ENCODE measurements at regions not wholly inside any gene's neighbourhood (a gene's known extent, or its start where the extent isn't known, plus 50 kb on each side); places are given as distances from the start of the nearest gene placed in this dataset.

DNA sequence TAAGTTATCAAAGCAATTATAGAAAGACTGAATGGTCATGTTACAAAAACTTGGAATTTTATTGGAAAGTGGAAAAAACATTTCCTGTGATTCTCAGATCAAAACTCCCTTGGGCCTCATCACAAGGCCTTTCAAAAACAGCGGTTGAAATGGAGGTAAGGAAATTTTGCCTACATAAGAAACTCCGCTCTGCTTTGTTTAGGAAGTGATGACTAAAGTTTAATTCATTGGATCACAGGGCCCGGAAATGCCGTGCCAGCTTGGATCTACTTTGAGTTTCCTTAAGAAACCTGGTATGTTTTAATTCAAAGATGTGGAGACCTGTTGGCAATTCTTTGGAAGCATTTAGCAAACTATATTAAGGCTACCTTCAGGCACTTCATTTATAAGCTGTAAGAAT lies 143.9 kb upstream of the MME start:
- TF ChIP-seq, protein P1, sequence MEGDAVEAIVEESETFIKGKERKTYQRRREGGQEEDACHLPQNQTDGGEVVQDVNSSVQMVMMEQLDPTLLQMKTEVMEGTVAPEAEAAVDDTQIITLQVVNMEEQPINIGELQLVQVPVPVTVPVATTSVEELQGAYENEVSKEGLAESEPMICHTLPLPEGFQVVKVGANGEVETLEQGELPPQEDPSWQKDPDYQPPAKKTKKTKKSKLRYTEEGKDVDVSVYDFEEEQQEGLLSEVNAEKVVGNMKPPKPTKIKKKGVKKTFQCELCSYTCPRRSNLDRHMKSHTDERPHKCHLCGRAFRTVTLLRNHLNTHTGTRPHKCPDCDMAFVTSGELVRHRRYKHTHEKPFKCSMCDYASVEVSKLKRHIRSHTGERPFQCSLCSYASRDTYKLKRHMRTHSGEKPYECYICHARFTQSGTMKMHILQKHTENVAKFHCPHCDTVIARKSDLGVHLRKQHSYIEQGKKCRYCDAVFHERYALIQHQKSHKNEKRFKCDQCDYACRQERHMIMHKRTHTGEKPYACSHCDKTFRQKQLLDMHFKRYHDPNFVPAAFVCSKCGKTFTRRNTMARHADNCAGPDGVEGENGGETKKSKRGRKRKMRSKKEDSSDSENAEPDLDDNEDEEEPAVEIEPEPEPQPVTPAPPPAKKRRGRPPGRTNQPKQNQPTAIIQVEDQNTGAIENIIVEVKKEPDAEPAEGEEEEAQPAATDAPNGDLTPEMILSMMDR (IDR thresholded peaks at IDR 0.05; ENCODE audit: control extremely low read depth, extremely low read depth, low read depth, missing control alignments), result no peak
- ChIA-PET CTCF (no interaction called here), POLR2A (no interaction called here)
- no peak for DNase-seq (ENCODE audit: extremely low spot score)

DNA sequence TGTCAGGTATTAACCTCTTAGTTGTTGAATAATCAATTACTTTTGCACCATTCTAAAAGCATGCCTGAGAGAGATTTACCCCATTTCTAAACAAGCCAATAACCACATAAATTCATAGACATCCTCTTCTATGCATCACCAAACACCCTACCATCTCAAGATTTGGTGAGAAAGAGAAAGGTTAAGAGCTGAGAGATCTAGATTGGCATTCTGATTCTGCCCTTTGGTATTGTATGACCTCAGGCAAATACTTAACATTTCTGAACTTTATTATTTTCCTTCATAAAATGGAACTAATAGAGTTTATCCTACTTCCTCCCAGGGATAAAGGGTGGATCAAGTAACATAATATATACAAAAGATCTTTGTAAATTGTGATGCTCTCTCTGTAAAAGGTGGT lies 146.5 kb upstream of the MME start:
- ChIA-PET POLR2A (no interaction called here), CTCF (interaction anchor here (0.6 kb wide), 1 partner anchor 17 kb away, joined by 3 read pairs; no protein-coding TSS in a partner anchor)
- DNase-seq (ENCODE audit: extremely low spot score), result no peak
- TF ChIP-seq, protein P1 (IDR thresholded peaks at IDR 0.05; ENCODE audit: control extremely low read depth, extremely low read depth, low read depth, missing control alignments), result no peak

DNA sequence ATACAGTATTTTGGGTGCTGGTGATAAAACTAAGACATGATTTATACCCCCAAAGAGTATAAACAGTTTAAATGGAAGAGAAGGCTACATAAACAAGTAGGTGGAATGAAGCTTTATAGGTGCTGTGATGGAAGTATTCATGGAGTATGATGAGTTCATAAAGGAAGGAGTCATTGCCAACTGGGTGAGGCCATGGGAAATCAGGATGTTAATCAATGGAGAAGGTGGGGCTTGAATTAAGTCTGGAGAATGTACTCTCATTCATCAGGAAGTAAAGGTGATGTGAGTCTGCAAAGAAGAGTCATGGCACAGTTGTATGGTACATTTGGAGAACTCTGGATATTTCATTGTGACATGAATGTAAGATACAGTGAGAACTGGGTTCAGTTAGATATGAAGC lies 147.5 kb upstream of the MME start:
- POLR2A ChIA-PET, result no interaction called here
- TF ChIP-seq, protein P1 (IDR thresholded peaks at IDR 0.05; ENCODE audit: control extremely low read depth, extremely low read depth, low read depth, missing control alignments), result no peak
- CTCF ChIA-PET, result no interaction called here
- no peak for DNase-seq (ENCODE audit: extremely low spot score)

DNA sequence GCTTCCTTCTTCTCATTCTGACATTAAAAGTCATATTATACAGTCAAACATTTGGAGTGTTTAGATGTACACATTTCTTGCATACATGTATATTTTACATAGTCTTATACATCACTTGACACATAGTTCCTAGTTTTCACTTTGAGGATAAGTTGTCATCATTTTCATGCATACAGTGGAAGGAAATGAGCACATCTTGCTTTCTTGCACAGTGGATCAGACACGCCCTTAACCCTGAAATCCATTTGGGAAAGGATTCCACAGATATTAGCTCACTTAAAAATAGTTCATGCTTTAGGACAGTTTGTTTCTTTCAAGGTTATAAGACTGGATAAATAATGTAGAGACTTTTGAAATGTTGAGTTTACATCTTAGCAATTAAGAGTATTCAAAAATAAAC lies 148.6 kb upstream of the MME start:
- POLR2A ChIA-PET, result no interaction called here
- CTCF ChIA-PET, result interaction anchor here (1.3 kb wide), 1 partner anchor 16 kb away, joined by 3 read pairs; no protein-coding TSS in a partner anchor
- TF ChIP-seq, protein P1 (IDR thresholded peaks at IDR 0.05; ENCODE audit: control extremely low read depth, extremely low read depth, low read depth, missing control alignments), result no peak
- no peak for DNase-seq (ENCODE audit: extremely low spot score)

DNA sequence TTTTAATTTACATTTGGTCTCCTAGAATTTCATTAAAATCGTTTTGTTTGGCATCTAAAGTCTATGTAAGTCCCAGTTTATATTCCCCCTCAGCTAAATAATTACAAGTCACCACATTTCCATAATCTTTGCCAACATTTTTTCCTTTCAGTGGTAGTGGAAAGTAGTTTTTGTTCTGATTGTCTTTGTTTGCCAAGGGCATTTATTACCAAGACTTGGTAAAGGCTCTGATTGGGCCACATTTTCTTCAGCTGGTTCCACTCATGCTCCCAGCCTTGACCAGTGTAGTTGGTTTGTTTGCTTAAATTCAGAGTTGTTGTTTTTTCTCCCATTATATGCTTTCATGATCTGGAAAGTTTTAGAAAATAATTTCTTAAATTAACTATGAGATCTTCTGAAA lies 153.4 kb upstream of the MME start:
- DNase-seq (ENCODE audit: extremely low spot score), result no peak
- POLR2A ChIA-PET, result no interaction called here
- CTCF ChIA-PET, result interaction anchor here (1.0 to 1.7 kb wide), 2 partner anchors 11 to 27 kb away, joined by 3 to 5 read pairs; no protein-coding TSS in a partner anchor
- TF ChIP-seq, protein P1 (IDR thresholded peaks at IDR 0.05; ENCODE audit: control extremely low read depth, extremely low read depth, low read depth, missing control alignments), result no peak

DNA sequence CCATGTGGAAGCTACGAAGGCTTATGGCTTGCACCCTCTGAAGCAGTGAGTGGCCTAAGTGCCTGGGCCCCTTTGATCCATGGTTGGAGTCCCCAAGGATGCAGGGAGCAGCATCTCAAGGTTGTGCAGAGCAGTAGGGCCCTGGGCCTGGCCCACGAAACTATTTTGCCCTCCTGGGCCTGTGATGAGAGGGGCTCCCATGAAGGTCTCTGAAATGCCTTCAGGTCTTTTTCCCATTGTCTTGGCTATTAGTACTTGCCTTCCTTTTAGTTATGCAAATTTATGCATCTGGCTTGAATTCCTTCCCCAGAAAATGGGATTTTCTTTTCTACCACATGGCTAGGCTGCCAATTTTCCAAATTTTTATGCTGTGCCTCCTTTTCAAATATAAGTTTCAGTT lies 158.8 kb upstream of the MME start:
- ChIA-PET CTCF (no interaction called here), POLR2A (no interaction called here)
- DNase-seq (ENCODE audit: extremely low spot score), result no peak
- TF ChIP-seq, protein P1 (IDR thresholded peaks at IDR 0.05; ENCODE audit: control extremely low read depth, extremely low read depth, low read depth, missing control alignments), result no peak

DNA sequence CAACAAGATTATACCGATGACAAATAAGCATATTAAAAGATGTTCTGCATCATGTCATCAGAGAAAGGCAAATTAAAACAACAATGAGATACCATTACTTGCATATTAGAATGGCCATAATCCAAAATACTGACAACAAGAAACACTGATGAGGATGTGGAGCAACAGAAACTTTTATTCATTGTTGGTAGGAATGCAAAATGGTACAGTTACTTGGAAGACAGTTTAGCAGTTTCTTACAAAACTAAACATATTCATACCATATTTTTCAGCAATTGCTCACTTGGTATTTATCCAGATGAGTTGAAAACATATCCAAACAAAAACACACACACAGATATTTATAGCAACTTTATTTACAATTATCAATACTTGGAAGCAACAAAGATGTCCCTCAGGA lies 160.9 kb upstream of the MME start:
- TF ChIP-seq, protein P1 (IDR thresholded peaks at IDR 0.05; ENCODE audit: control extremely low read depth, extremely low read depth, low read depth, missing control alignments), result no peak
- DNase-seq (ENCODE audit: extremely low spot score), result no peak
- ChIA-PET POLR2A (no interaction called here), CTCF (no interaction called here)

All from GM10248 (cell line).